Esophagus muscularis mucosa (tissue), 4 donors: ENCODE measurements at regions not wholly inside any gene's neighbourhood (a gene's known extent, or its start where the extent isn't known, plus 50 kb on each side); places are given as distances from the start of the nearest gene placed in this dataset.
A peak's percentile ranks its signal among the peaks of the same experiment; 100 is the strongest.

Source experiments
- DNase-seq: peaks from one replicate; pipeline ENCODE4 v3.0.0-alpha.2; 2017; ENCODE audit errors: extremely low spot score
- H3K27ac ChIP-seq, 4 donors: fragments of 200-600 bp; sonication (generic); replicated peaks in 1 of 4; 1 replicate in 3 of 4; 2 replicates in 1 of 4; pipeline ENCODE4 v1.5.1; 2016 to 2019; ENCODE audit warnings: mild to moderate bottlenecking in 1 of 4
- H3K27me3 ChIP-seq, 4 donors: fragments of 200-600 bp; sonication (generic); one replicate each; pipeline versions ENCODE4 v1.5.1 to v1.6.0; 2016 to 2019
- H3K36me3 ChIP-seq, 4 donors: fragments of 200-600 bp; sonication (generic); one replicate each; pipeline ENCODE4 v1.5.1; 2016 to 2019
- H3K4me1 ChIP-seq, 4 donors: fragments of 200-600 bp; sonication (generic); one replicate each; pipeline ENCODE4 v1.5.1; 2016 to 2019
- H3K4me3 ChIP-seq, 4 donors: fragments of 200-600 bp; sonication (generic); 1 replicate in 2 of 4; 2 replicates in 2 of 4; pipeline ENCODE4 v1.5.1; 2016 to 2019; ENCODE audit warnings: mild to moderate bottlenecking in 4 of 4, moderate library complexity in 1 of 4
- H3K9me3 ChIP-seq, 4 donors: fragments of 200-600 bp; sonication (generic); 1 replicate in 3 of 4; 2 replicates in 1 of 4; pipeline ENCODE4 v1.5.1; 2016 to 2019
- CTCF ChIP-seq, 3 experiments: fragments of 200-600 bp in 2 of 3; fragments of 450-650 bp in 1 of 3; sonication (generic) in 2 of 3; IDR thresholded peaks; one replicate each; pipeline ENCODE4 v1.5.1; 2017 to 2019; ENCODE audit warnings: antibody characterized with exemption in 3 of 3, mild to moderate bottlenecking in 2 of 3, moderate library complexity in 1 of 3
- EP300 ChIP-seq: sonication (generic); formaldehyde crosslinking; IDR thresholded peaks from one replicate; pipeline ENCODE4 v1.6.1; 2017; ENCODE audit warnings: antibody characterized with exemption
- POLR2A ChIP-seq: fragments of 450-650 bp; IDR thresholded peaks from one replicate; pipeline ENCODE4 v1.6.1; 2017; ENCODE audit warnings: antibody characterized with exemption, moderate library complexity, mild to moderate bottlenecking, low read depth
- POLR2AphosphoS5 ChIP-seq, 2 donors: sonication (generic); formaldehyde crosslinking; IDR thresholded peaks; one replicate each; pipeline ENCODE4 v1.6.1; 2017; ENCODE audit warnings: antibody characterized with exemption in 2 of 2
- WGBS: methylation state at CpG from one replicate; pipeline ENCODE4 v1.1.5; 2018; 5-methylcytosine and 5-hydroxymethylcytosine counted together
- intact Hi-C: fragments of 100-400 bp; cut with DNase I; formaldehyde crosslinking; loops from one replicate; pipeline ENCODE4 v1.15.1; 2023

GRCh38 chr9:106502930-106503329 lies 360.0 kb upstream of the ZNF462 start:
- peak; percentile 64 for DNase-seq
- H3K36me3 ChIP-seq: no peaks in the 10 kb centered on the region
- TF ChIP-seq CTCF (IDR thresholded peaks at IDR 0.05): no peak
- TF ChIP-seq POLR2AphosphoS5 (IDR thresholded peaks at IDR 0.05): no peak
- no peak for TF ChIP-seq EP300
- no peak for TF ChIP-seq POLR2A
- H3K9me3 ChIP-seq: no peaks in the 10 kb centered on the region
- H3K27me3 ChIP-seq: no peaks in the 10 kb centered on the region
- 58% methylated on average over 3 of the region's 3 CpGs for WGBS
- intact Hi-C loops: no loop called here
- H3K4me1 ChIP-seq: no peaks in the 10 kb centered on the region
- no peak overlapping the region for H3K27ac ChIP-seq
- no peak overlapping the region for H3K4me3 ChIP-seq

GRCh38 chr9:106503759-106504158 lies 359.2 kb upstream of the ZNF462 start:
- WGBS: 98% methylated on average over 5 of the region's 5 CpGs
- H3K4me3 ChIP-seq: no peak overlapping the region
- no peaks in the 10 kb centered on the region for H3K36me3 ChIP-seq
- H3K27me3 ChIP-seq: no peaks in the 10 kb centered on the region
- no peak for TF ChIP-seq EP300
- TF ChIP-seq POLR2AphosphoS5 (IDR thresholded peaks at IDR 0.05): no peak
- no peak overlapping the region for H3K27ac ChIP-seq
- no peaks in the 10 kb centered on the region for H3K4me1 ChIP-seq
- DNase-seq: no peak
- intact Hi-C loops: no loop called here
- H3K9me3 ChIP-seq: no peaks in the 10 kb centered on the region

GRCh38 chr9:106526716-106527204 lies 336.2 kb upstream of the ZNF462 start:
- H3K36me3 ChIP-seq: no peaks in the 10 kb centered on the region
- no peak for DNase-seq
- no peaks in the 10 kb centered on the region for H3K27me3 ChIP-seq
- H3K4me3 ChIP-seq: no peak overlapping the region
- H3K4me1 ChIP-seq: no peaks in the 10 kb centered on the region
- H3K9me3 ChIP-seq: no peaks in the 10 kb centered on the region
- H3K27ac ChIP-seq: no peak overlapping the region
- 81% methylated on average over 2 of the region's 2 CpGs for WGBS
- intact Hi-C loops: loop anchor here (10.0 kb wide), 1 partner anchor 98 kb away; no protein-coding TSS in a partner anchor
- TF ChIP-seq POLR2AphosphoS5 (IDR thresholded peaks at IDR 0.05) (no peak), POLR2A (no peak)

- no peak for TF ChIP-seq CTCF (IDR thresholded peaks at IDR 0.05)
- TF ChIP-seq EP300: no peak
- TF ChIP-seq POLR2AphosphoS5 (IDR thresholded peaks at IDR 0.05): no peak
- Histone ChIP-seq H3K27ac (no peak overlapping the region), H3K4me1 (no peaks in the 10 kb centered on the region), H3K4me3 (no peak overlapping the region), H3K36me3 (no peaks in the 10 kb centered on the region), H3K27me3 (no peaks in the 10 kb centered on the region), H3K9me3 (no peaks in the 10 kb centered on the region)
- DNase-seq: no peak
- intact Hi-C loops: loop anchor here (10.0 kb wide), 1 partner anchor 97 kb away; no protein-coding TSS in a partner anchor
- WGBS: 91% methylated on average over 4 of the region's 4 CpGs
These were observed 334.8 kb upstream of the ZNF462 start for GRCh38 chr9:106528158-106528557.

GRCh38 chr9:106529616-106530015 lies 333.4 kb upstream of the ZNF462 start:
- DNase-seq: no peak
- Histone ChIP-seq H3K36me3 (no peaks in the 10 kb centered on the region), H3K9me3 (no peaks in the 10 kb centered on the region), H3K27ac (no peak overlapping the region), H3K4me1 (no peaks in the 10 kb centered on the region), H3K27me3 (no peaks in the 10 kb centered on the region), H3K4me3 (no peak overlapping the region)
- WGBS: 77% methylated on average over 3 of the region's 3 CpGs
- TF ChIP-seq POLR2AphosphoS5 (IDR thresholded peaks at IDR 0.05) (no peak), CTCF (IDR thresholded peaks at IDR 0.05) (no peak), EP300 (no peak), POLR2A (no peak)
- intact Hi-C loops: loop anchor here (10.0 kb wide), 1 partner anchor 95 kb away; no protein-coding TSS in a partner anchor

GRCh38 chr9:106531491-106531890 lies 331.5 kb upstream of the ZNF462 start:
- Histone ChIP-seq H3K4me1 (peaks cover 0 to 2% (median 0%) of the 10 kb centered on the region in 4 donors), H3K4me3 (no peak overlapping the region), H3K36me3 (no peaks in the 10 kb centered on the region), H3K9me3 (no peaks in the 10 kb centered on the region), H3K27me3 (no peaks in the 10 kb centered on the region), H3K27ac (no peak overlapping the region)
- WGBS: 87% methylated on average over 1 of the region's 1 CpG
- TF ChIP-seq CTCF (IDR thresholded peaks at IDR 0.05): no peak
- no peak for TF ChIP-seq POLR2AphosphoS5 (IDR thresholded peaks at IDR 0.05)
- no peak for TF ChIP-seq POLR2A
- no peak for TF ChIP-seq EP300
- no peak for DNase-seq
- intact Hi-C loops: no loop called here
